ENCODE measurements at regions not wholly inside any gene's neighbourhood (a gene's known extent, or its start where the extent isn't known, plus 50 kb on each side); places are given as distances from the start of the nearest gene placed in this dataset.

GRCh38 chr3:87848003-87848402 lies 210.8 kb downstream of the CGGBP1 start:
- Histone ChIP-seq H3K27ac (no peak overlapping the region), H3K27me3 (no peaks in the 10 kb centered on the region), H3K9me3 (no peaks in the 10 kb centered on the region), H3K36me3 (no peaks in the 10 kb centered on the region), H3K4me3 (no peak overlapping the region), H3K4me1 (no peaks in the 10 kb centered on the region)
- intact Hi-C loops (cut with DNase I; ENCODE audit: low total_unique reads), result no loop called here
- ATAC-seq, result no peak
- no peak for DNase-seq
- in situ Hi-C loops (cut with MboI; ENCODE audit: low sequenced_read_pairs in 4 of 4), result no loop called here
- TF ChIP-seq CTCF (IDR thresholded peaks at IDR 0.05 in 4 of 5, conservative IDR thresholded peaks at IDR 0.05 in 1 of 5) (no peak), POLR2A (IDR thresholded peaks at IDR 0.05) (no peak)

- no peaks in the 10 kb centered on the region for H3K9me3 ChIP-seq
- TF ChIP-seq CTCF (IDR thresholded peaks at IDR 0.05 in 4 of 5, conservative IDR thresholded peaks at IDR 0.05 in 1 of 5), result no peak
- TF ChIP-seq POLR2A (IDR thresholded peaks at IDR 0.05), result no peak
- in situ Hi-C loops (cut with MboI; ENCODE audit: low sequenced_read_pairs in 4 of 4) (no loop called here), intact Hi-C loops (cut with DNase I; ENCODE audit: low total_unique reads) (no loop called here)
- H3K36me3 ChIP-seq, result no peaks in the 10 kb centered on the region
- H3K27ac ChIP-seq, result no peak overlapping the region
- H3K27me3 ChIP-seq, result no peaks in the 10 kb centered on the region
- no peaks in the 10 kb centered on the region for H3K4me1 ChIP-seq
- DNase-seq (no peak), ATAC-seq (no peak)
- H3K4me3 ChIP-seq, result no peak overlapping the region
These were observed 221.7 kb downstream of the CGGBP1 start for GRCh38 chr3:87837076-87837475.

- no peaks in the 10 kb centered on the region for H3K36me3 ChIP-seq
- in situ Hi-C loops (cut with MboI; ENCODE audit: low sequenced_read_pairs in 4 of 4) (no loop called here), intact Hi-C loops (cut with DNase I; ENCODE audit: low total_unique reads) (no loop called here)
- H3K27me3 ChIP-seq, result no peaks in the 10 kb centered on the region
- no peaks in the 10 kb centered on the region for H3K4me1 ChIP-seq
- H3K9me3 ChIP-seq, result no peaks in the 10 kb centered on the region
- ATAC-seq (no peak), DNase-seq (no peak)
- TF ChIP-seq CTCF (IDR thresholded peaks at IDR 0.05 in 4 of 5, conservative IDR thresholded peaks at IDR 0.05 in 1 of 5), result no peak
- TF ChIP-seq POLR2A (IDR thresholded peaks at IDR 0.05), result no peak
- no peak overlapping the region for H3K4me3 ChIP-seq
- H3K27ac ChIP-seq, result no peak overlapping the region
These were observed 222.8 kb downstream of the CGGBP1 start for GRCh38 chr3:87836026-87836425.

GRCh38 chr3:87835236-87835635 lies 223.6 kb downstream of the CGGBP1 start:
- H3K9me3 ChIP-seq, result no peaks in the 10 kb centered on the region
- H3K27ac ChIP-seq, result no peak overlapping the region
- no peak for DNase-seq
- no peak overlapping the region for H3K4me3 ChIP-seq
- intact Hi-C loops (cut with DNase I; ENCODE audit: low total_unique reads) (no loop called here), in situ Hi-C loops (cut with MboI; ENCODE audit: low sequenced_read_pairs in 4 of 4) (no loop called here)
- H3K27me3 ChIP-seq, result no peaks in the 10 kb centered on the region
- no peak for ATAC-seq
- H3K36me3 ChIP-seq, result no peaks in the 10 kb centered on the region
- no peak for TF ChIP-seq CTCF (IDR thresholded peaks at IDR 0.05 in 4 of 5, conservative IDR thresholded peaks at IDR 0.05 in 1 of 5)
- no peak for TF ChIP-seq POLR2A (IDR thresholded peaks at IDR 0.05)
- H3K4me1 ChIP-seq, result no peaks in the 10 kb centered on the region

- TF ChIP-seq CTCF (IDR thresholded peaks at IDR 0.05 in 4 of 5, conservative IDR thresholded peaks at IDR 0.05 in 1 of 5) (no peak), POLR2A (IDR thresholded peaks at IDR 0.05) (no peak)
- no peak overlapping the region for H3K27ac ChIP-seq
- H3K4me1 ChIP-seq, result no peaks in the 10 kb centered on the region
- in situ Hi-C loops (cut with MboI; ENCODE audit: low sequenced_read_pairs in 4 of 4), result no loop called here
- intact Hi-C loops (cut with DNase I; ENCODE audit: low total_unique reads), result no loop called here
- no peak overlapping the region for H3K4me3 ChIP-seq
- no peaks in the 10 kb centered on the region for H3K36me3 ChIP-seq
- no peak for ATAC-seq
- H3K9me3 ChIP-seq, result no peaks in the 10 kb centered on the region
- H3K27me3 ChIP-seq, result no peaks in the 10 kb centered on the region
- no peak for DNase-seq
These were observed 224.5 kb downstream of the CGGBP1 start for GRCh38 chr3:87834327-87834726.

Measured in gastrocnemius medialis (tissue), 4 donors.